ENCODE measurements at regions not wholly inside any gene's neighbourhood (a gene's known extent, or its start where the extent isn't known, plus 50 kb on each side); places are given as distances from the start of the nearest gene placed in this dataset.

DNA sequence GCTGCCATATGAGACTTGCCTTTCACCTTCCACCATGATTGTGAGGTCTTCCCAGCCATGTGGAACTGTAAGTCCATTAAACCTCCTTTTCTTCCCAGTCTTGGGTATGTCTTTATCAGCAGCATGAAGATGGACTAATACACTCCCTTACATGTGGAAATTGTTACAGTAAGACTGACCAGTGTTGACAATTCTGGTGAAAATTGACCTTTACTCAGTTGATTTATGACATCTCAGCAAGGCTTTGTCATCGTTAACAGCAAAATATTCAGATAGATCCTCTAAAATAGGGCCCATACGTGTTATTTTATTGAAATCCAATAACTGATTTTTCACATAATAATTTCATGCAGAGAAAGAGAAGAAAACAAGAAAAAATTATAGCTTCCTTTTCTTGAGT lies 377.9 kb upstream of the SEMA3C start:
- Histone ChIP-seq H3K56ac (replicated peaks; ENCODE audit: insufficient read length, low read depth, low read length) (no peak overlapping the region), H3K27me3 (replicated peaks in 1 of 4; ENCODE audit: control insufficient read depth in 3 of 4, extremely low read depth in 1 of 4, insufficient read depth in 3 of 4, low read length in 3 of 4) (no peaks in the 10 kb centered on the region), H3K23ac (ENCODE audit: insufficient read length) (no peak overlapping the region), H3K14ac (ENCODE audit: insufficient read length) (no peak overlapping the region), H3K4me1 (replicated peaks in 1 of 4; ENCODE audit: control insufficient read depth in 3 of 4, insufficient read depth in 4 of 4, low read length in 3 of 4) (no peaks in the 10 kb centered on the region), H3K4ac (replicated peaks; ENCODE audit: insufficient read length, low read depth, low read length) (no peak overlapping the region), H3K79me2 (ENCODE audit: control insufficient read depth in 1 of 2, insufficient read depth in 2 of 2, low read length in 2 of 2) (no peaks in the 10 kb centered on the region), H3K18ac (ENCODE audit: extremely low read depth, low read length) (no peak overlapping the region), H2BK5ac (ENCODE audit: low read depth, low read length) (no peak overlapping the region), H3K9ac (replicated peaks in 1 of 4; ENCODE audit: extremely low read depth in 1 of 4, low read depth in 3 of 4, low read length in 3 of 4) (no peak overlapping the region), H2BK15ac (ENCODE audit: low read length) (no peak overlapping the region), H3K4me3 (ENCODE audit: extremely low read depth in 1 of 4, insufficient read depth in 2 of 4, low read depth in 3 of 4, low read length in 4 of 4) (no peak overlapping the region), H3K9me3 (ENCODE audit: insufficient read depth in 2 of 2, low read depth in 1 of 2, low read length in 1 of 2) (no peaks in the 10 kb centered on the region), H2AK5ac (ENCODE audit: low read depth, low read length) (no peak overlapping the region), H4K91ac (replicated peaks; ENCODE audit: insufficient read length, low read length) (no peak overlapping the region), H3K23me2 (ENCODE audit: low read depth, low read length) (no peaks in the 10 kb centered on the region), H3K4me2 (ENCODE audit: insufficient read depth in 1 of 2, low read depth in 2 of 2, low read length in 2 of 2) (no peak overlapping the region), H2BK20ac (ENCODE audit: low read length) (no peak overlapping the region), H3K27ac (ENCODE audit: low read depth, low read length) (no peak overlapping the region), H3K36me3 (ENCODE audit: control insufficient read depth in 2 of 4, insufficient read depth in 4 of 4, low read length in 3 of 4) (no peaks in the 10 kb centered on the region), H4K8ac (ENCODE audit: extremely low read depth, insufficient read depth, low read length) (no peak overlapping the region), H4K20me1 (replicated peaks in 1 of 2; ENCODE audit: control insufficient read depth in 1 of 2, insufficient read depth in 2 of 2, low read length in 2 of 2) (no peaks in the 10 kb centered on the region), H2BK120ac (replicated peaks; ENCODE audit: low read depth, low read length) (no peak overlapping the region), H4K5ac (ENCODE audit: insufficient read length, low read depth, low read length) (no peak overlapping the region), H2AFZ (ENCODE audit: low read length) (no peak overlapping the region), H3K79me1 (ENCODE audit: low read depth, low read length) (no peaks in the 10 kb centered on the region), H2BK12ac (ENCODE audit: low read depth, low read length) (no peak overlapping the region)
- POLR2A ChIA-PET (ENCODE audit: partially characterized antibody): no interaction called here
- FAIRE-seq (no peak), DNase-seq (ENCODE audit: low read depth in 1 of 2, low spot score in 2 of 2) (no peak)
- 96% methylated on average over 2 of the region's 2 CpGs; no CpG with 5 or more reads in 1 of the 2 experiments for WGBS, 2 experiments (ENCODE audit: extremely low coverage in 1 of 2, insufficient coverage in 1 of 2, insufficient read length in 1 of 2, insufficient replicate concordance in 2 of 2, low coverage in 1 of 2, low lambda C conversion rate in 2 of 2, missing lambda C conversion rate in 1 of 2)
- CTCF ChIA-PET (ENCODE audit: partially characterized antibody): no interaction called here
- no peak for TF ChIP-seq KDM5A (IDR thresholded peaks at IDR 0.05; ENCODE audit: low read length)
- TF ChIP-seq MAFK (IDR thresholded peaks at IDR 0.05; ENCODE audit: low read depth, low read length): no peak
- TF ChIP-seq SUZ12 (IDR thresholded peaks at IDR 0.05; ENCODE audit: low read length): no peak
- TF ChIP-seq CHD1 (IDR thresholded peaks at IDR 0.05; ENCODE audit: low read depth, low read length): no peak
